KMS-11 (cell line): ENCODE measurements at regions not wholly inside any gene's neighbourhood (a gene's known extent, or its start where the extent isn't known, plus 50 kb on each side); places are given as distances from the start of the nearest gene placed in this dataset.

ENCODE experiments used
- H2AFZ ChIP-seq: fragments of 200-600 bp; sonication (generic); 2 replicates; pipeline ENCODE4 v1.6.1; 2016; ENCODE audit warnings: antibody characterized with exemption, mixed run types, low read depth
- H3K27ac ChIP-seq: fragments of 200-600 bp; sonication (generic); 2 replicates; pipeline ENCODE4 v1.6.1; 2016; ENCODE audit warnings: mild to moderate bottlenecking, mixed run types
- H3K27me3 ChIP-seq: fragments of 200-600 bp; sonication (generic); 2 replicates; pipeline ENCODE4 v1.6.1; 2017; ENCODE audit warnings: mild to moderate bottlenecking, low read depth, mixed run types, moderate library complexity; ENCODE audit not compliant: insufficient read depth
- H3K36me3 ChIP-seq: fragments of 200-600 bp; sonication (generic); 2 replicates; pipeline ENCODE4 v1.6.1; 2017; ENCODE audit warnings: mild to moderate bottlenecking, mixed run types; ENCODE audit not compliant: insufficient read depth
- H3K4me1 ChIP-seq: fragments of 200-600 bp; sonication (generic); 2 replicates; pipeline ENCODE4 v1.6.1; 2016; ENCODE audit warnings: mild to moderate bottlenecking, low read depth, mixed run types; ENCODE audit not compliant: poor library complexity, severe bottlenecking
- H3K4me2 ChIP-seq: fragments of 200-600 bp; sonication (generic); 2 replicates; pipeline ENCODE4 v1.7.0; 2016; ENCODE audit warnings: mild to moderate bottlenecking, mixed run types
- H3K4me3 ChIP-seq: fragments of 200-600 bp; sonication (generic); IDR thresholded peaks from 2 replicates; pipeline ENCODE4 v1.6.1; 2017; ENCODE audit warnings: low read depth, low read length, mixed read lengths; ENCODE audit not compliant: insufficient read depth
- H3K79me2 ChIP-seq: fragments of 200-600 bp; sonication (generic); 2 replicates; pipeline ENCODE4 v1.6.1; 2016; ENCODE audit warnings: low read depth, mixed run types; ENCODE audit not compliant: insufficient read depth
- H3K9ac ChIP-seq: fragments of 200-600 bp; sonication (generic); 2 replicates; pipeline ENCODE4 v1.6.1; 2016; ENCODE audit warnings: mild to moderate bottlenecking, mixed run types
- H4K20me1 ChIP-seq: fragments of 200-600 bp; sonication (generic); 2 replicates; pipeline ENCODE4 v1.6.1; 2016; ENCODE audit warnings: mild to moderate bottlenecking, mixed run types; ENCODE audit not compliant: insufficient read depth
- CTCF ChIP-seq: fragments of 200-600 bp; sonication (generic); conservative IDR thresholded peaks from 2 replicates; pipeline ENCODE4 v1.6.1; 2017; ENCODE audit warnings: low read depth, mild to moderate bottlenecking, antibody characterized with exemption, low read length, moderate library complexity, mixed read lengths

GRCh38 chr11:69234740-69235710 lies 58.9 kb upstream of the MYEOV start:
- H3K4me3 ChIP-seq, result no peak overlapping the region
- no peak overlapping the region for H3K27ac ChIP-seq
- no peaks in the 10 kb centered on the region for H3K79me2 ChIP-seq
- H2AFZ ChIP-seq, result no peak overlapping the region
- TF ChIP-seq CTCF, result no peak
- no peak overlapping the region for H3K9ac ChIP-seq
- H4K20me1 ChIP-seq, result no peaks in the 10 kb centered on the region
- no peaks in the 10 kb centered on the region for H3K4me1 ChIP-seq
- H3K27me3 ChIP-seq, result peaks cover 11% of the 10 kb centered on the region; the same call in 1 of the 2 replicates
- H3K36me3 ChIP-seq, result no peaks in the 10 kb centered on the region
- H3K4me2 ChIP-seq, result no peak overlapping the region

GRCh38 chr11:69238573-69239351 lies 55.2 kb upstream of the MYEOV start:
- H4K20me1 ChIP-seq, result no peaks in the 10 kb centered on the region
- H3K27me3 ChIP-seq, result peaks cover 11% of the 10 kb centered on the region; the same call in 1 of the 2 replicates
- no peak overlapping the region for H3K4me3 ChIP-seq
- H3K4me1 ChIP-seq, result no peaks in the 10 kb centered on the region
- H3K9ac ChIP-seq, result no peak overlapping the region
- no peaks in the 10 kb centered on the region for H3K79me2 ChIP-seq
- no peaks in the 10 kb centered on the region for H3K36me3 ChIP-seq
- H2AFZ ChIP-seq, result no peak overlapping the region
- no peak overlapping the region for H3K4me2 ChIP-seq
- H3K27ac ChIP-seq, result no peak overlapping the region
- TF ChIP-seq CTCF, result no peak

GRCh38 chr11:69239641-69240040 lies 54.3 kb upstream of the MYEOV start:
- no peaks in the 10 kb centered on the region for H4K20me1 ChIP-seq
- H3K4me1 ChIP-seq, result no peaks in the 10 kb centered on the region
- no peak overlapping the region for H3K4me3 ChIP-seq
- no peaks in the 10 kb centered on the region for H3K79me2 ChIP-seq
- no peak overlapping the region for H3K9ac ChIP-seq
- TF ChIP-seq CTCF, result no peak
- no peaks in the 10 kb centered on the region for H3K36me3 ChIP-seq
- no peak overlapping the region for H2AFZ ChIP-seq
- H3K27ac ChIP-seq, result no peak overlapping the region
- no peak overlapping the region for H3K4me2 ChIP-seq
- H3K27me3 ChIP-seq, result peaks cover 11% of the 10 kb centered on the region; the same call in 1 of the 2 replicates

- Histone ChIP-seq H3K4me1 (no peaks in the 10 kb centered on the region), H3K4me2 (no peak overlapping the region), H3K79me2 (no peaks in the 10 kb centered on the region), H4K20me1 (no peaks in the 10 kb centered on the region), H3K36me3 (no peaks in the 10 kb centered on the region), H3K27ac (no peak overlapping the region), H3K9ac (no peak overlapping the region), H3K4me3 (no peak overlapping the region), H3K27me3 (peaks cover 8% of the 10 kb centered on the region; the same call in 1 of the 2 replicates), H2AFZ (no peak overlapping the region)
- TF ChIP-seq CTCF, result no peak
Measured at GRCh38 chr11:69240332-69241074, 53.5 kb upstream of the MYEOV start.
